Loucy (cell line): ENCODE measurements at regions not wholly inside any gene's neighbourhood (a gene's known extent, or its start where the extent isn't known, plus 50 kb on each side); places are given as distances from the start of the nearest gene placed in this dataset.

Experiments
- H2AFZ ChIP-seq: fragments of 200-600 bp; sonication (generic); 2 replicates; pipeline ENCODE4 v1.6.0; 2016; ENCODE audit warnings: antibody characterized with exemption, mild to moderate bottlenecking, low read length, moderate library complexity
- H3F3A ChIP-seq: fragments of 200-600 bp; 2 replicates; pipeline ENCODE4 v1.6.0; 2016; ENCODE audit warnings: antibody characterized with exemption, low read depth, mild to moderate bottlenecking
- H3K27me3 ChIP-seq: fragments of 200-600 bp; sonication (generic); 2 replicates; pipeline ENCODE4 v1.6.1; 2014; ENCODE audit warnings: low read length, mild to moderate bottlenecking; ENCODE audit not compliant: insufficient read depth, poor library complexity, severe bottlenecking
- H3K36me3 ChIP-seq: fragments of 200-600 bp; sonication (generic); 2 replicates; pipeline ENCODE4 v1.6.1; 2016; ENCODE audit warnings: low read length; ENCODE audit not compliant: insufficient read depth
- H3K4me1 ChIP-seq: fragments of 200-600 bp; sonication (generic); 2 replicates; pipeline ENCODE4 v1.5.1; 2014; ENCODE audit warnings: low read length, mild to moderate bottlenecking; ENCODE audit not compliant: insufficient read depth, poor library complexity, severe bottlenecking
- H3K4me2 ChIP-seq: fragments of 200-600 bp; sonication (generic); 2 replicates; pipeline ENCODE4 v1.6.0; 2014; ENCODE audit warnings: antibody characterized with exemption, low read length, low read depth, mild to moderate bottlenecking; ENCODE audit not compliant: poor library complexity, severe bottlenecking
- H3K4me3 ChIP-seq: fragments of 200-600 bp; sonication (generic); 2 replicates; pipeline ENCODE4 v1.5.1; 2014; ENCODE audit warnings: low read length, mild to moderate bottlenecking, mixed read lengths; ENCODE audit not compliant: poor library complexity, severe bottlenecking
- H3K79me2 ChIP-seq: fragments of 200-600 bp; sonication (generic); 2 replicates; pipeline ENCODE4 v1.6.1; 2014; ENCODE audit warnings: low read length; ENCODE audit not compliant: insufficient read depth
- H3K9ac ChIP-seq: fragments of 200-600 bp; sonication (generic); 2 replicates; pipeline ENCODE4 v1.6.0; 2014; ENCODE audit warnings: mild to moderate bottlenecking, low read depth, low read length, moderate library complexity; ENCODE audit not compliant: poor library complexity, severe bottlenecking
- H3K9me2 ChIP-seq: fragments of 200-600 bp; sonication (generic); replicated peaks from 2 replicates; pipeline ENCODE4 v1.6.1; 2016; ENCODE audit warnings: low read depth, low read length, mixed read lengths
- H3K9me3 ChIP-seq: fragments of 200-600 bp; sonication (generic); 2 replicates; pipeline ENCODE4 v1.6.1; 2014; ENCODE audit warnings: mild to moderate bottlenecking, antibody characterized with exemption, low read length, low read depth; ENCODE audit not compliant: insufficient read depth
- H4K20me1 ChIP-seq: fragments of 200-600 bp; sonication (generic); 2 replicates; pipeline ENCODE4 v1.6.0; 2014; ENCODE audit warnings: antibody characterized with exemption, low read length, mild to moderate bottlenecking; ENCODE audit not compliant: insufficient read depth, poor library complexity, severe bottlenecking
- CTCF ChIP-seq: fragments of 200-600 bp; sonication (generic); conservative IDR thresholded peaks from 2 replicates; pipeline ENCODE4 v1.5.1; 2014; ENCODE audit warnings: mild to moderate bottlenecking, antibody characterized with exemption, low read length
- EZH2phosphoT487 ChIP-seq: fragments of 200-600 bp; IDR thresholded peaks from 2 replicates; pipeline ENCODE4 v1.6.1; 2018; ENCODE audit warnings: antibody characterized with exemption, mild to moderate bottlenecking, moderate library complexity, borderline replicate concordance

GRCh38 chr5:24909210-24909609 lies 264.4 kb upstream of the CDH10 start:
- Histone ChIP-seq H3F3A (no peaks in the 10 kb centered on the region), H3K9me3 (no peaks in the 10 kb centered on the region), H4K20me1 (no peaks in the 10 kb centered on the region), H3K9me2 (no peaks in the 10 kb centered on the region), H3K4me1 (no peaks in the 10 kb centered on the region), H2AFZ (no peak overlapping the region), H3K4me2 (no peak overlapping the region), H3K79me2 (no peaks in the 10 kb centered on the region), H3K4me3 (no peak overlapping the region), H3K36me3 (no peaks in the 10 kb centered on the region), H3K9ac (no peak overlapping the region), H3K27me3 (no peaks in the 10 kb centered on the region)
- no peak for TF ChIP-seq CTCF
- TF ChIP-seq EZH2phosphoT487: no peak

- Histone ChIP-seq H4K20me1 (no peaks in the 10 kb centered on the region), H3F3A (no peaks in the 10 kb centered on the region), H3K4me3 (no peak overlapping the region), H3K36me3 (no peaks in the 10 kb centered on the region), H3K4me2 (no peak overlapping the region), H3K9me3 (no peaks in the 10 kb centered on the region), H3K4me1 (no peaks in the 10 kb centered on the region), H3K9ac (no peak overlapping the region), H3K27me3 (no peaks in the 10 kb centered on the region), H3K79me2 (no peaks in the 10 kb centered on the region), H3K9me2 (no peaks in the 10 kb centered on the region), H2AFZ (no peak overlapping the region)
- TF ChIP-seq EZH2phosphoT487: no peak
- TF ChIP-seq CTCF: no peak
Measured at GRCh38 chr5:24906689-24907088, 261.9 kb upstream of the CDH10 start.

- H3K4me2 ChIP-seq: no peak overlapping the region
- H3K36me3 ChIP-seq: no peaks in the 10 kb centered on the region
- no peaks in the 10 kb centered on the region for H3K9me2 ChIP-seq
- TF ChIP-seq EZH2phosphoT487 (no peak), CTCF (no peak)
- H3K9me3 ChIP-seq: no peaks in the 10 kb centered on the region
- H4K20me1 ChIP-seq: no peaks in the 10 kb centered on the region
- H3K27me3 ChIP-seq: no peaks in the 10 kb centered on the region
- H2AFZ ChIP-seq: no peak overlapping the region
- H3K9ac ChIP-seq: no peak overlapping the region
- H3K4me1 ChIP-seq: no peaks in the 10 kb centered on the region
- no peaks in the 10 kb centered on the region for H3K79me2 ChIP-seq
- H3K4me3 ChIP-seq: no peak overlapping the region
- H3F3A ChIP-seq: no peaks in the 10 kb centered on the region
Measured at GRCh38 chr5:24904981-24905517, 260.3 kb upstream of the CDH10 start.
